SK-N-SH (cell line): ENCODE measurements at regions not wholly inside any gene's neighbourhood (a gene's known extent, or its start where the extent isn't known, plus 50 kb on each side); places are given as distances from the start of the nearest gene placed in this dataset.

Source experiments
- CTCF ChIA-PET: fragments of 300-600, 350-600 bp; formaldehyde crosslinking; extraction: SDS; loops from one replicate; lab custom pipeline; 2021; lab: Yijun Ruan, JAX
- POLR2A ChIA-PET: fragments of 350-600 bp; sonication (Branson Sonifier 250); formaldehyde crosslinking; extraction: SDS; loops from one replicate; lab custom pipeline; 2020; ENCODE audit warnings: antibody characterized with exemption, inconsistent platforms; lab: Yijun Ruan, JAX
- DNase-seq: peaks from one replicate; pipeline ENCODE4 v3.0.0; 2012
- H2AFZ ChIP-seq: fragments of 200-600 bp; sonication (generic); 2 replicates; pipeline ENCODE4 v1.8.1; 2016; ENCODE audit warnings: antibody characterized with exemption, mild to moderate bottlenecking, low read depth
- H3F3A ChIP-seq: fragments of 200-600 bp; sonication (generic); replicated peaks from 2 replicates; pipeline ENCODE3; 2016; ENCODE audit warnings: antibody characterized with exemption, mild to moderate bottlenecking; ENCODE audit not compliant: insufficient read depth
- H3K27ac ChIP-seq, 2 experiments: fragments of 200-500 bp in 1 of 2; fragments of 200-600 bp in 1 of 2; sonication (Bioruptor generic) in 1 of 2; sonication (generic), shearing (Covaris generic) in 1 of 2; 2 replicates each; pipeline versions ENCODE4 v1.5.1 to v1.6.1; 2014 to 2016; ENCODE audit warnings: low read depth in 2 of 2, inconsistent platforms in 1 of 2, low read length in 1 of 2, mild to moderate bottlenecking in 1 of 2, mixed read lengths in 1 of 2
- H3K27me3 ChIP-seq: fragments of 200-600 bp; sonication (generic), shearing (Covaris generic); 2 replicates; pipeline ENCODE4 v1.6.1; 2016; ENCODE audit warnings: mixed run types; ENCODE audit not compliant: insufficient read depth
- H3K36me3 ChIP-seq, 2 experiments: fragments of 200-500 bp in 1 of 2; fragments of 200-600 bp in 1 of 2; sonication (Bioruptor generic) in 1 of 2; sonication (generic) in 1 of 2; replicated peaks in 1 of 2; 2 replicates each; pipeline versions ENCODE3 to v1.5.1; 2014 to 2016; ENCODE audit warnings: low read length in 1 of 2, mild to moderate bottlenecking in 1 of 2; ENCODE audit not compliant: insufficient read depth in 2 of 2, control insufficient read depth in 1 of 2
- H3K4me1 ChIP-seq, 2 experiments: fragments of 200-500 bp in 1 of 2; fragments of 200-600 bp in 1 of 2; sonication (Bioruptor generic) in 1 of 2; sonication (generic), shearing (Covaris generic) in 1 of 2; 2 replicates each; pipeline versions ENCODE4 v1.5.1 to v1.6.1; 2014 to 2016; ENCODE audit warnings: low read depth in 1 of 2, low read length in 1 of 2, mixed run types in 1 of 2; ENCODE audit not compliant: insufficient read depth in 2 of 2, control insufficient read depth in 1 of 2
- H3K4me2 ChIP-seq: fragments of 200-600 bp; sonication (generic), shearing (Covaris generic); 2 replicates; pipeline ENCODE4 v1.6.1; 2017; ENCODE audit warnings: mixed run types
- H3K4me3 ChIP-seq, 2 experiments: fragments of 200-500 bp in 1 of 2; fragments of 200-600 bp in 1 of 2; sonication (Bioruptor generic) in 1 of 2; sonication (generic), shearing (Covaris generic) in 1 of 2; 2 replicates each; pipeline versions ENCODE4 v1.5.1 to v1.8.1; 2014 to 2016; ENCODE audit warnings: low read depth in 2 of 2, inconsistent platforms in 1 of 2, low read length in 1 of 2, mild to moderate bottlenecking in 1 of 2, mixed read lengths in 1 of 2, moderate library complexity in 1 of 2
- H3K79me2 ChIP-seq: fragments of 200-600 bp; sonication (generic); 2 replicates; pipeline ENCODE4 v1.8.1; 2017; ENCODE audit warnings: mild to moderate bottlenecking; ENCODE audit not compliant: insufficient read depth
- H3K9ac ChIP-seq: fragments of 200-600 bp; sonication (generic); 2 replicates; pipeline ENCODE4 v1.6.1; 2017; ENCODE audit warnings: mixed run types
- H3K9me2 ChIP-seq: fragments of 200-600 bp; sonication (generic); 2 replicates; pipeline ENCODE4 v1.6.1; 2017; ENCODE audit warnings: mixed run types
- H3K9me3 ChIP-seq: fragments of 200-600 bp; sonication (generic); 2 replicates; pipeline ENCODE4 v1.6.1; 2017; ENCODE audit warnings: mixed run types, mild to moderate bottlenecking, moderate library complexity
- H4K20me1 ChIP-seq: fragments of 200-600 bp; sonication (generic); 2 replicates; pipeline ENCODE4 v1.6.1; 2017; ENCODE audit warnings: mild to moderate bottlenecking, mixed run types; ENCODE audit not compliant: insufficient read depth
- CHD2 ChIP-seq: fragments of 150-350 bp; IDR thresholded peaks from 2 replicates; pipeline ENCODE4 v1.6.1; 2018; ENCODE audit warnings: low read length; ENCODE audit not compliant: partially characterized antibody
- ELF1 ChIP-seq: IDR thresholded peaks from 2 replicates; pipeline ENCODE4 v1.4.0; 2012
- EZH2phosphoT487 ChIP-seq: fragments of 200-600 bp; sonication (generic); IDR thresholded peaks from 2 replicates; pipeline ENCODE4 v1.6.1; 2017; ENCODE audit warnings: low read depth, mixed run types, mild to moderate bottlenecking, antibody characterized with exemption, moderate library complexity, borderline replicate concordance
- FOSL2 ChIP-seq: IDR thresholded peaks from 2 replicates; pipeline ENCODE4 v1.4.0; 2012; ENCODE audit warnings: low read depth, mild to moderate bottlenecking, moderate library complexity, borderline replicate concordance
- FOXM1 ChIP-seq: IDR thresholded peaks from 2 replicates; pipeline ENCODE4 v1.4.0; 2012; ENCODE audit warnings: low read depth, mild to moderate bottlenecking
- GABPA ChIP-seq: IDR thresholded peaks from 2 replicates; pipeline ENCODE4 v1.4.0; 2012; ENCODE audit warnings: low read depth, mild to moderate bottlenecking
- GATA2 ChIP-seq: sonication (generic); formaldehyde crosslinking; IDR thresholded peaks from 2 replicates; pipeline ENCODE4 v1.5.0; 2020; ENCODE audit warnings: mild to moderate bottlenecking, missing genetic modification reagents
- MAX ChIP-seq: IDR thresholded peaks from 2 replicates; pipeline ENCODE4 v1.4.0; 2012; ENCODE audit warnings: low read depth
- MXI1 ChIP-seq: IDR thresholded peaks from 2 replicates; pipeline ENCODE4 v1.6.1; 2012; ENCODE audit warnings: mild to moderate bottlenecking, low read depth, low read length, improper control_type of control experiment
- NRF1 ChIP-seq: IDR thresholded peaks from 2 replicates; pipeline ENCODE4 v1.6.1; 2012; ENCODE audit warnings: low read depth, mild to moderate bottlenecking, low read length
- PBX3 ChIP-seq: IDR thresholded peaks from 2 replicates; pipeline ENCODE4; 2012
- POLR2AphosphoS5 ChIP-seq: IDR thresholded peaks from 2 replicates; pipeline ENCODE4 v1.6.1; 2012; ENCODE audit warnings: low read depth, low read length
- RAD21 ChIP-seq: IDR thresholded peaks from 2 replicates; pipeline ENCODE4 v1.6.1; 2012; ENCODE audit warnings: mild to moderate bottlenecking, low read length
- RCOR1 ChIP-seq: fragments of 150-350 bp; IDR thresholded peaks from 2 replicates; pipeline ENCODE4 v1.6.1; 2017; ENCODE audit warnings: antibody characterized with exemption, low read length
- TAF1 ChIP-seq: IDR thresholded peaks from 2 replicates; pipeline ENCODE4 v1.6.1; 2012; ENCODE audit warnings: low read depth, mild to moderate bottlenecking, low read length, moderate library complexity, borderline replicate concordance
- TCF12 ChIP-seq: IDR thresholded peaks from 2 replicates; pipeline ENCODE4 v1.4.0; 2012
- WGBS: methylation state at CpG from one replicate; pipeline ENCODE4 v1.1.6; 2017; ENCODE audit warnings: low lambda C conversion rate; 5-methylcytosine and 5-hydroxymethylcytosine counted together
- TF ChIP-seq, protein P1 (sequence below): IDR thresholded peaks from 2 replicates; pipeline ENCODE4 v1.6.1; 2012; ENCODE audit warnings: mild to moderate bottlenecking, low read depth, low read length, moderate library complexity

DNA sequence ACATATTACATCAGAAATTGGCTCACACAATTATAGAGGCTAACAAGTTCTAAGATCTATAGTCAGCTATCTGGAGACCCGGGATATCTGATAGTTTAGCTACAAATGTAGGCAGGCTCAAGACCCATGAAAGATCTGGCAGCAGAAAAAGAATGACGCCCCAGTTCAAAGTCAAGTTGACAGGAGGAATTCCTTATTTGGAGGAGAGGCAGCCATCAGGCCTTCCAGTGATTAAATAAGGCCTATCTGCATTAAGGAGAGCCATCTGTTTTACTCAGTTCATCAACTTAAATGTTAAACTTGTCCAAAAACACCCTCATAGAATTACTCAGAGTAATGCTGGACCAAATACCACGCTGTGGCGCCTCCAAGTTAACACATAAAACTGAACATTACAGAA lies 1402.6 kb downstream of the FAM181B start:
- no peak overlapping the region for H3K4me3 ChIP-seq
- H3K4me1 ChIP-seq = no peaks in the 10 kb centered on the region
- H3K27me3 ChIP-seq = no peaks in the 10 kb centered on the region
- no peaks in the 10 kb centered on the region for H3K9me2 ChIP-seq
- POLR2A ChIA-PET = no interaction called here
- CTCF ChIA-PET = no interaction called here
- DNase-seq = no peak
- no peaks in the 10 kb centered on the region for H3K79me2 ChIP-seq
- WGBS = 53% methylated on average over 4 of the region's 4 CpGs
- no peaks in the 10 kb centered on the region for H3F3A ChIP-seq
- H3K9me3 ChIP-seq = no peaks in the 10 kb centered on the region
- H3K27ac ChIP-seq = no peak overlapping the region
- no peak overlapping the region for H3K4me2 ChIP-seq
- no peak overlapping the region for H3K9ac ChIP-seq
- H4K20me1 ChIP-seq = no peaks in the 10 kb centered on the region
- H3K36me3 ChIP-seq = no peaks in the 10 kb centered on the region
- TF ChIP-seq, protein P1, sequence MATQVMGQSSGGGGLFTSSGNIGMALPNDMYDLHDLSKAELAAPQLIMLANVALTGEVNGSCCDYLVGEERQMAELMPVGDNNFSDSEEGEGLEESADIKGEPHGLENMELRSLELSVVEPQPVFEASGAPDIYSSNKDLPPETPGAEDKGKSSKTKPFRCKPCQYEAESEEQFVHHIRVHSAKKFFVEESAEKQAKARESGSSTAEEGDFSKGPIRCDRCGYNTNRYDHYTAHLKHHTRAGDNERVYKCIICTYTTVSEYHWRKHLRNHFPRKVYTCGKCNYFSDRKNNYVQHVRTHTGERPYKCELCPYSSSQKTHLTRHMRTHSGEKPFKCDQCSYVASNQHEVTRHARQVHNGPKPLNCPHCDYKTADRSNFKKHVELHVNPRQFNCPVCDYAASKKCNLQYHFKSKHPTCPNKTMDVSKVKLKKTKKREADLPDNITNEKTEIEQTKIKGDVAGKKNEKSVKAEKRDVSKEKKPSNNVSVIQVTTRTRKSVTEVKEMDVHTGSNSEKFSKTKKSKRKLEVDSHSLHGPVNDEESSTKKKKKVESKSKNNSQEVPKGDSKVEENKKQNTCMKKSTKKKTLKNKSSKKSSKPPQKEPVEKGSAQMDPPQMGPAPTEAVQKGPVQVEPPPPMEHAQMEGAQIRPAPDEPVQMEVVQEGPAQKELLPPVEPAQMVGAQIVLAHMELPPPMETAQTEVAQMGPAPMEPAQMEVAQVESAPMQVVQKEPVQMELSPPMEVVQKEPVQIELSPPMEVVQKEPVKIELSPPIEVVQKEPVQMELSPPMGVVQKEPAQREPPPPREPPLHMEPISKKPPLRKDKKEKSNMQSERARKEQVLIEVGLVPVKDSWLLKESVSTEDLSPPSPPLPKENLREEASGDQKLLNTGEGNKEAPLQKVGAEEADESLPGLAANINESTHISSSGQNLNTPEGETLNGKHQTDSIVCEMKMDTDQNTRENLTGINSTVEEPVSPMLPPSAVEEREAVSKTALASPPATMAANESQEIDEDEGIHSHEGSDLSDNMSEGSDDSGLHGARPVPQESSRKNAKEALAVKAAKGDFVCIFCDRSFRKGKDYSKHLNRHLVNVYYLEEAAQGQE = no peak
- TF ChIP-seq PBX3 (no peak), ELF1 (no peak), MXI1 (no peak), RAD21 (no peak), FOSL2 (no peak), TCF12 (no peak), POLR2AphosphoS5 (no peak), EZH2phosphoT487 (no peak), MAX (no peak), CHD2 (no peak), NRF1 (no peak)
- no peak overlapping the region for H2AFZ ChIP-seq

- WGBS = 18% methylated on average over 5 of the region's 5 CpGs
Observed at GRCh38 chr11:81303038-81303664, 1430.5 kb downstream of the FAM181B start.

More at GRCh38 chr11:81303038-81303664, 1430.5 kb downstream of the FAM181B start:
- Histone ChIP-seq H4K20me1 (no peaks in the 10 kb centered on the region), H3K9ac (no peak overlapping the region), H3K27ac (no peak overlapping the region), H3K9me3 (no peaks in the 10 kb centered on the region), H3K27me3 (no peaks in the 10 kb centered on the region), H3K9me2 (no peaks in the 10 kb centered on the region), H3K4me3 (no peak overlapping the region), H3F3A (no peaks in the 10 kb centered on the region), H3K79me2 (no peaks in the 10 kb centered on the region), H3K4me2 (no peak overlapping the region), H3K36me3 (no peaks in the 10 kb centered on the region), H2AFZ (no peak overlapping the region), H3K4me1 (no peaks in the 10 kb centered on the region)
- TF ChIP-seq POLR2AphosphoS5 = no peak
- TF ChIP-seq TCF12 = no peak
- TF ChIP-seq MAX = no peak
- no peak for TF ChIP-seq TAF1
- TF ChIP-seq GABPA = no peak
- no peak for TF ChIP-seq NRF1
- TF ChIP-seq FOXM1 = no peak
- no peak for TF ChIP-seq GATA2 (CRISPR knock-in tag)
- no peak for TF ChIP-seq RCOR1
- ChIA-PET POLR2A (no interaction called here), CTCF (no interaction called here)
- no peak for DNase-seq
